Endothelial cell of umbilical vein (primary cell): ENCODE measurements at regions not wholly inside any gene's neighbourhood (a gene's known extent, or its start where the extent isn't known, plus 50 kb on each side); places are given as distances from the start of the nearest gene placed in this dataset.

Experiments
- BruUV-seq: library from RNA; stranded (reverse); fragments of 400-500 nt; replicated peaks from 2 replicates; lab custom pipeline; 2021; lab: Mats Ljungman, UMichigan
- CTCF ChIA-PET: fragments of 300-600, 350-600 bp; sonication (Branson Sonifier 250); formaldehyde crosslinking; loops from one replicate; lab custom pipeline; 2021; ENCODE audit warnings: antibody characterized with exemption, inconsistent platforms; lab: Charles Lee
- POLR2A ChIA-PET: fragments of 300-600, 350-600 bp; sonication (Branson Sonifier 250); formaldehyde crosslinking; loops from one replicate; lab custom pipeline; 2021; ENCODE audit warnings: antibody characterized with exemption, inconsistent platforms; lab: Charles Lee
- DNase-seq: peaks from one replicate; pipeline ENCODE4 v3.0.0-alpha.2; 2011; ENCODE audit warnings: low read depth, low spot score
- FAIRE-seq: peaks from 2 replicates; lab custom pipeline; 2011; peaks lifted over from hg19 to GRCh38; lab: Jason Lieb, UNC
- H2AFZ ChIP-seq: 2 replicates; pipeline ENCODE4 v1.6.0; 2012; ENCODE audit warnings: low read depth, low read length, control low read depth, inconsistent platforms
- H3K27ac ChIP-seq: 2 replicates; pipeline ENCODE4 v1.5.1; 2011; ENCODE audit warnings: low read depth, mild to moderate bottlenecking, control low read depth, low read length, moderate library complexity; ENCODE audit not compliant: insufficient read depth
- H3K27me3 ChIP-seq, 2 experiments: 2 replicates each; pipeline versions ENCODE4 v1.6.0 to v1.6.1; 2011; ENCODE audit warnings: low read length in 2 of 2, mixed read lengths in 1 of 2; ENCODE audit not compliant: control insufficient read depth in 2 of 2, insufficient read depth in 2 of 2
- H3K36me3 ChIP-seq, 2 experiments: 2 replicates in 1 of 2; 3 replicates in 1 of 2; pipeline ENCODE4 v1.5.1; 2011; ENCODE audit warnings: low read length in 2 of 2, mild to moderate bottlenecking in 1 of 2, moderate library complexity in 1 of 2; ENCODE audit not compliant: control insufficient read depth in 2 of 2, insufficient read depth in 2 of 2; ENCODE audit errors: extremely low read depth in 1 of 2
- H3K4me1 ChIP-seq: 3 replicates; pipeline ENCODE4 v1.5.1; 2011; ENCODE audit warnings: mild to moderate bottlenecking, low read length; ENCODE audit not compliant: control insufficient read depth, insufficient read depth; ENCODE audit errors: extremely low read depth
- H3K4me2 ChIP-seq: 2 replicates; pipeline ENCODE4 v1.6.1; 2011; ENCODE audit warnings: low read length, control low read depth, mixed read lengths; ENCODE audit not compliant: insufficient read depth
- H3K4me3 ChIP-seq, 3 experiments: fragments of 200-600 bp in 1 of 3; sonication (generic), shearing (Covaris generic) in 1 of 3; replicated peaks in 1 of 3; 2 replicates each; pipeline ENCODE4 v1.5.1; 2011 to 2016; ENCODE audit warnings: control low read depth in 3 of 3, low read length in 3 of 3, mild to moderate bottlenecking in 2 of 3, inconsistent platforms in 1 of 3, low read depth in 1 of 3, moderate library complexity in 1 of 3; ENCODE audit not compliant: insufficient read depth in 1 of 3
- H3K79me2 ChIP-seq: 2 replicates; pipeline ENCODE4 v1.6.0; 2012; ENCODE audit warnings: low read length, inconsistent platforms; ENCODE audit not compliant: control insufficient read depth, insufficient read depth
- H3K9ac ChIP-seq: replicated peaks from 2 replicates; pipeline ENCODE3; 2011; ENCODE audit warnings: low read length, control low read depth; ENCODE audit not compliant: insufficient read depth; ENCODE audit errors: extremely low read depth
- H3K9me1 ChIP-seq: replicated peaks from 3 replicates; pipeline ENCODE4 v1.6.0; 2011; ENCODE audit warnings: mild to moderate bottlenecking, low read length; ENCODE audit not compliant: control insufficient read depth, insufficient read depth; ENCODE audit errors: extremely low read depth
- H3K9me3 ChIP-seq: replicated peaks from 2 replicates; pipeline ENCODE4 v1.5.1; 2012; ENCODE audit warnings: low read length, inconsistent platforms; ENCODE audit not compliant: control insufficient read depth, insufficient read depth
- H4K20me1 ChIP-seq: replicated peaks from 2 replicates; pipeline ENCODE3; 2011; ENCODE audit warnings: mild to moderate bottlenecking, low read length; ENCODE audit not compliant: control insufficient read depth, insufficient read depth; ENCODE audit errors: extremely low read depth
- CTCF ChIP-seq, 2 donors: IDR thresholded peaks; 1 replicate in 1 of 2; 2 replicates in 1 of 2; pipeline ENCODE4 v1.5.1; 2011; ENCODE audit warnings: low read length in 2 of 2, mild to moderate bottlenecking in 2 of 2, moderate library complexity in 2 of 2, control low read depth in 1 of 2, inconsistent platforms in 1 of 2, low read depth in 1 of 2; ENCODE audit not compliant: insufficient read depth in 1 of 2; ENCODE audit errors: extremely low read depth in 1 of 2
- EZH2 ChIP-seq: IDR thresholded peaks from 2 replicates; pipeline ENCODE4 v1.6.1; 2012; ENCODE audit warnings: borderline replicate concordance, low read depth, mild to moderate bottlenecking, moderate library complexity, low read length, inconsistent platforms; ENCODE audit not compliant: severe bottlenecking
- FOS ChIP-seq: IDR thresholded peaks from 2 replicates; pipeline ENCODE4 v1.6.1; 2011; ENCODE audit warnings: mild to moderate bottlenecking, low read length, moderate library complexity, borderline replicate concordance; ENCODE audit not compliant: insufficient read depth
- GATA2 ChIP-seq: IDR thresholded peaks from 2 replicates; pipeline ENCODE4 v1.7.0; 2011; ENCODE audit warnings: low read depth, mild to moderate bottlenecking, moderate library complexity, mixed read lengths, low read length; ENCODE audit not compliant: insufficient read length, insufficient read depth
- JUN ChIP-seq: IDR thresholded peaks from 2 replicates; pipeline ENCODE4 v1.6.1; 2011; ENCODE audit warnings: borderline replicate concordance, low read depth; ENCODE audit not compliant: insufficient read length, insufficient read depth
- MAX ChIP-seq: IDR thresholded peaks from 2 replicates; pipeline ENCODE4 v1.6.1; 2011; ENCODE audit not compliant: insufficient read depth, insufficient read length
- MYC ChIP-seq: IDR thresholded peaks from one replicate; pipeline ENCODE4 v1.6.1; 2011; ENCODE audit warnings: mild to moderate bottlenecking, low read depth, low read length
- POLR2A ChIP-seq: IDR thresholded peaks from 2 replicates; pipeline ENCODE4 v1.6.1; 2012; ENCODE audit warnings: low read depth, mild to moderate bottlenecking, control low read depth, low read length
- POLR2AphosphoS5 ChIP-seq: IDR thresholded peaks from 2 replicates; pipeline ENCODE4 v1.6.1; 2012; ENCODE audit warnings: low read depth, mild to moderate bottlenecking, control low read depth, low read length, moderate library complexity; ENCODE audit not compliant: insufficient read depth
- dilution Hi-C: fragments of 300-500 bp; cut with MboI; formaldehyde crosslinking; loops from one replicate; pipeline ENCODE4 v1.15.0; 2019; ENCODE audit warnings: low sequenced_read_pairs; ENCODE audit not compliant: extremely low pct_ligation_motif_present
- intact Hi-C: fragments of 100-400 bp; cut with micrococcal nuclease; formaldehyde crosslinking; loops from one replicate; pipeline ENCODE4 v1.10.0; 2022

DNA sequence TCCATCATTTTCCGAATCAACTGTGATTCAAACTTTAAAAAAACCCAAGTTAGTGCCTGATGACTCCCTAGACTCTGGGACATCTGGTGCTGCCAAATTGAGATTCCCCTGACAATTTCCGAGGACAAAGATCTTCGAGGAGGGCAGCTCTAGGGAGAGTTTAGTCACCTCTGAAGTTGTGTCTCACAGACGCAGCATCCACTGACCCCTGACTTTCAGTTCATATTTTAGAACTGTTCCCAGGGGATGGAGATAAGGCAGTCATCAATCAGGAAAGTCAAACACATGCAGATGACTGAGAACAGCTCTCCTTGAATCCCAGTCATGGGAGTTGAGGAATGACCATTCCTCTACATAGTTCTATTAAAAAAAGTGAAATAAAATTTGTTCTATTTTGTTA is 643.9 kb downstream of the TRIML1 start:
- DNase-seq (no peak), FAIRE-seq (no peak)
- no peaks in the 10 kb centered on the region for H3K9me1 ChIP-seq
- no peak overlapping the region for H3K4me3 ChIP-seq
- peaks cover 4% of the 10 kb centered on the region for H3K9me3 ChIP-seq
- no peaks in the 10 kb centered on the region for H3K4me1 ChIP-seq
- H3K79me2 ChIP-seq = no peaks in the 10 kb centered on the region
- H3K4me2 ChIP-seq = no peak overlapping the region
- H3K27me3 ChIP-seq = no peaks in the 10 kb centered on the region
- intact Hi-C loops (no loop called here), dilution Hi-C loops (no loop called here)
- H4K20me1 ChIP-seq = no peaks in the 10 kb centered on the region
- CTCF ChIA-PET = no interaction called here
- H3K36me3 ChIP-seq = no peaks in the 10 kb centered on the region
- BruUV-seq = no TSS peak
- no peak overlapping the region for H3K27ac ChIP-seq
- H3K9ac ChIP-seq = no peak overlapping the region
- H2AFZ ChIP-seq = no peak overlapping the region
- TF ChIP-seq FOS = no peak
- TF ChIP-seq CTCF (IDR thresholded peaks at IDR 0.05; ENCODE audit: extremely low read depth in 1 of 2, insufficient read depth in 1 of 2, low read depth in 1 of 2, low read length in 2 of 2) = no peak
- TF ChIP-seq JUN = no peak
- TF ChIP-seq POLR2A = no peak
- TF ChIP-seq GATA2 = no peak
- TF ChIP-seq MYC = no peak
- no peak for TF ChIP-seq MAX
- no peak for TF ChIP-seq POLR2AphosphoS5
- TF ChIP-seq EZH2 = no peak
- POLR2A ChIA-PET = no interaction called here
